Left renal cortex interstitium (tissue), 4 donors: ENCODE measurements at regions not wholly inside any gene's neighbourhood (a gene's known extent, or its start where the extent isn't known, plus 50 kb on each side); places are given as distances from the start of the nearest gene placed in this dataset.

ENCODE experiments used
- DNase-seq, 4 donors: peaks; one replicate each; pipeline ENCODE4 v3.0.0-alpha.2; 2013; ENCODE audit warnings: low read depth in 4 of 4, low spot score in 2 of 4, missing footprints in 1 of 4

GRCh38 chr5:86332851-86333250, 284.9 kb upstream of the COX7C start:
- no peak for DNase-seq

GRCh38 chr5:86337667-86338460, 279.9 kb upstream of the COX7C start:
- no peak for DNase-seq

GRCh38 chr5:86354664-86355063, 263.1 kb upstream of the COX7C start:
- no peak for DNase-seq

GRCh38 chr5:86360801-86361200, 256.9 kb upstream of the COX7C start:
- DNase-seq, result no peak

GRCh38 chr5:86371061-86371460, 246.7 kb upstream of the COX7C start:
- DNase-seq, result no peak

GRCh38 chr5:86374611-86375010, 243.1 kb upstream of the COX7C start:
- no peak for DNase-seq

- DNase-seq, result no peak
Measured at GRCh38 chr5:86376214-86376613, 241.5 kb upstream of the COX7C start.

- no peak for DNase-seq
Measured at GRCh38 chr5:86403190-86403589, 214.6 kb upstream of the COX7C start.

- DNase-seq, result no peak
Measured at GRCh38 chr5:86404256-86404655, 213.5 kb upstream of the COX7C start.

GRCh38 chr5:86407711-86408110, 210.0 kb upstream of the COX7C start:
- DNase-seq, result no peak

- DNase-seq, result no peak
Measured at GRCh38 chr5:86411596-86411995, 206.1 kb upstream of the COX7C start.

GRCh38 chr5:86427158-86427557, 190.6 kb upstream of the COX7C start:
- DNase-seq, result no peak

GRCh38 chr5:86439593-86440110, 178.1 kb upstream of the COX7C start:
- DNase-seq, result no peak

- no peak for DNase-seq
Measured at GRCh38 chr5:86442036-86442745, 175.6 kb upstream of the COX7C start.

GRCh38 chr5:86447362-86447761, 170.4 kb upstream of the COX7C start:
- no peak for DNase-seq

- DNase-seq, result no peak
Measured at GRCh38 chr5:86452251-86452650, 165.5 kb upstream of the COX7C start.

GRCh38 chr5:86460519-86460918, 157.2 kb upstream of the COX7C start:
- no peak for DNase-seq

GRCh38 chr5:86461169-86461956, 156.4 kb upstream of the COX7C start:
- DNase-seq, result peak in 3 of 4 donors; percentile 9 to 16 (median 11)

- DNase-seq, result no peak
Measured at GRCh38 chr5:86463339-86463738, 154.4 kb upstream of the COX7C start.

GRCh38 chr5:86465052-86465838, 152.5 kb upstream of the COX7C start:
- no peak for DNase-seq
